Fibroblast of pulmonary artery (primary cell): ENCODE measurements at regions not wholly inside any gene's neighbourhood (a gene's known extent, or its start where the extent isn't known, plus 50 kb on each side); places are given as distances from the start of the nearest gene placed in this dataset.
"Not testable (repeated sequence)": the region's sequence is repeated elsewhere in the genome, so short reads cannot be mapped to it uniquely, and the experiment has no call there.

ENCODE experiments used
- DNase-seq: peaks from one replicate; pipeline ENCODE4 v3.0.0-alpha.2; 2010; ENCODE audit warnings: low read depth
- H3K4me3 ChIP-seq: replicated peaks from 2 replicates; pipeline ENCODE4 v1.5.1; 2011; ENCODE audit warnings: low read depth, mild to moderate bottlenecking, control low read depth, low read length, moderate library complexity
- CTCF ChIP-seq: IDR thresholded peaks from 2 replicates; pipeline ENCODE4 v1.5.1; 2011; ENCODE audit warnings: mild to moderate bottlenecking, control low read depth, low read length, inconsistent platforms; ENCODE audit errors: missing control alignments

GRCh38 chr12:31162896-31163560 is 89.4 kb downstream of the DDX11 start:
- not testable (repeated sequence) for DNase-seq, H3K4me3 ChIP-seq

GRCh38 chr12:31174293-31174692 is 100.6 kb downstream of the DDX11 start:
- not testable (repeated sequence) for DNase-seq, H3K4me3 ChIP-seq

- peak; percentile 20 for TF ChIP-seq CTCF
- not testable (repeated sequence) for DNase-seq, H3K4me3 ChIP-seq
Measured at GRCh38 chr12:31177514-31177913, 103.9 kb downstream of the DDX11 start.

- not testable (repeated sequence) for DNase-seq, H3K4me3 ChIP-seq
Measured at GRCh38 chr12:31178875-31179274, 105.2 kb downstream of the DDX11 start.

GRCh38 chr12:31179627-31180237 is 106.1 kb downstream of the DDX11 start:
- H3K4me3 ChIP-seq, DNase-seq: not testable (repeated sequence)

GRCh38 chr12:31182571-31182970 is 108.9 kb downstream of the DDX11 start:
- not testable (repeated sequence) for DNase-seq

GRCh38 chr12:31183107-31183506 is 109.4 kb downstream of the DDX11 start:
- DNase-seq, H3K4me3 ChIP-seq: not testable (repeated sequence)

More at GRCh38 chr12:31182571-31182970, 108.9 kb downstream of the DDX11 start:
- H3K4me3 ChIP-seq = not testable (repeated sequence)

- DNase-seq = not testable (repeated sequence)
Measured at GRCh38 chr12:31183899-31184298, 110.2 kb downstream of the DDX11 start.

GRCh38 chr12:31184667-31185066 is 111.0 kb downstream of the DDX11 start:
- DNase-seq, H3K4me3 ChIP-seq: not testable (repeated sequence)

More at GRCh38 chr12:31183899-31184298, 110.2 kb downstream of the DDX11 start:
- not testable (repeated sequence) for H3K4me3 ChIP-seq

GRCh38 chr12:31192689-31193088 is 119.0 kb downstream of the DDX11 start:
- DNase-seq, H3K4me3 ChIP-seq: not testable (repeated sequence)

GRCh38 chr12:31195620-31196019 is 122.0 kb downstream of the DDX11 start:
- DNase-seq, H3K4me3 ChIP-seq: not testable (repeated sequence)

- H3K4me3 ChIP-seq, DNase-seq: not testable (repeated sequence)
Measured at GRCh38 chr12:31199476-31199875, 125.8 kb downstream of the DDX11 start.

- TF ChIP-seq CTCF = no peak
- DNase-seq = no peak
- no peak overlapping the region for H3K4me3 ChIP-seq
Measured at GRCh38 chr12:31201382-31201781, 124.6 kb downstream of the SINHCAF start.
